Gastroesophageal sphincter (tissue), 4 donors: ENCODE measurements at regions not wholly inside any gene's neighbourhood (a gene's known extent, or its start where the extent isn't known, plus 50 kb on each side); places are given as distances from the start of the nearest gene placed in this dataset.

Experiments
- ATAC-seq: fragments of 150-250 bp; one replicate; pipeline ENCODE4 v1.9.1; 2016; ENCODE audit warnings: mild to moderate bottlenecking, moderate library complexity
- H3K27ac ChIP-seq, 4 donors: fragments of 200-600 bp; sonication (generic) in 3 of 4; 1 replicate in 3 of 4; 2 replicates in 1 of 4; pipeline ENCODE4 v1.5.1; 2016 to 2019
- H3K27me3 ChIP-seq: fragments of 200-600 bp; sonication (generic); one replicate; pipeline ENCODE4 v1.5.1; 2019
- H3K36me3 ChIP-seq, 2 donors: fragments of 200-600 bp; sonication (generic); one replicate each; pipeline ENCODE4 v1.5.1; 2019; ENCODE audit warnings: control low read depth in 1 of 2
- H3K4me1 ChIP-seq, 3 donors: fragments of 200-600 bp; sonication (generic); 1 replicate in 2 of 3; 2 replicates in 1 of 3; pipeline ENCODE4 v1.5.1; 2016 to 2019; ENCODE audit warnings: control low read depth in 2 of 3
- H3K4me3 ChIP-seq, 2 donors: fragments of 200-600 bp; sonication (generic); one replicate each; pipeline ENCODE4 v1.5.1; 2019; ENCODE audit warnings: mild to moderate bottlenecking in 1 of 2, moderate library complexity in 1 of 2
- H3K9me3 ChIP-seq, 3 donors: fragments of 200-600 bp; sonication (generic); one replicate each; pipeline ENCODE4 v1.5.1; 2017 to 2019; ENCODE audit warnings: control low read depth in 2 of 3
- EP300 ChIP-seq: sonication (generic); formaldehyde crosslinking; IDR thresholded peaks from one replicate; pipeline ENCODE4 v1.6.1; 2017; ENCODE audit warnings: antibody characterized with exemption, mild to moderate bottlenecking
- POLR2A ChIP-seq, 2 donors: fragments of 450-650 bp; IDR thresholded peaks; one replicate each; pipeline ENCODE4 v1.6.1; 2017; ENCODE audit warnings: antibody characterized with exemption in 2 of 2, mild to moderate bottlenecking in 2 of 2, moderate library complexity in 1 of 2
- POLR2AphosphoS5 ChIP-seq: sonication (generic); formaldehyde crosslinking; IDR thresholded peaks from one replicate; pipeline ENCODE4 v1.6.1; 2017; ENCODE audit warnings: antibody characterized with exemption
- WGBS, 2 donors: methylation state at CpG; one replicate each; pipeline ENCODE4 v1.1.5; 2018; ENCODE audit warnings: low coverage in 1 of 2; 5-methylcytosine and 5-hydroxymethylcytosine counted together
- TF ChIP-seq, protein P1 (sequence below), 4 experiments: fragments of 200-600 bp in 2 of 4; fragments of 450-650 bp in 2 of 4; sonication (generic) in 1 of 4; IDR thresholded peaks; one replicate each; pipeline ENCODE4 v1.5.1; 2017 to 2019; ENCODE audit warnings: antibody characterized with exemption in 4 of 4, mild to moderate bottlenecking in 2 of 4, moderate library complexity in 2 of 4

DNA sequence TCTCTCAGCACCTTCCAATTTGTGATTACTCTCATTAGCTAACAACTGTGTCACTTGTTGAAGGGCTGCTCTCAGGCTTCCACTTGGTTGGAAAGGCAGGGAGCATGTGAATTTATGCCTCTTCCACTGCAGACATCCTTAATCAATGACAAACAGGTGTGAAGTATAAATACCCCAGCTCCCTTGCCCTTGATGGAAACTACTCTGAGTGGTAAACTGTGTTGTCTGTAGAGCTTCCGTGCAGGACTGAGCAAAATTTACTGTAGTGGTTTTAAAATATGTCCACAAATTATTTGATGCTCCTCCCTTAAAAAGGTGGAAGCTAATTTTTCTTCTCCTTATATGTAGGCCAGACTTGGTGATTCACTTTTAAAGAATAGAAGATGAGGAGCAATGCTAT is 253.0 kb upstream of the TBX18 start:
- WGBS, 2 donors: 67 to 100% methylated on average over 1 of the region's 1 CpG
- H3K27ac ChIP-seq: no peak overlapping the region
- H3K27me3 ChIP-seq: no peaks in the 10 kb centered on the region

GRCh38 chr6:85016726-85017125 is 252.3 kb upstream of the TBX18 start:
- no peaks in the 10 kb centered on the region for H3K9me3 ChIP-seq
- ATAC-seq: no peak
- H3K4me1 ChIP-seq: peaks cover 0 to 4% (median 0%) of the 10 kb centered on the region in 3 donors
- no peak overlapping the region for H3K4me3 ChIP-seq
- H3K27ac ChIP-seq: no peak overlapping the region
- 87 to 88% methylated on average over 1 of the region's 1 CpG for WGBS, 2 donors
- no peaks in the 10 kb centered on the region for H3K27me3 ChIP-seq
- TF ChIP-seq POLR2A (IDR thresholded peaks at IDR 0.05) (no peak), EP300 (no peak), POLR2AphosphoS5 (no peak)
- TF ChIP-seq, protein P1, sequence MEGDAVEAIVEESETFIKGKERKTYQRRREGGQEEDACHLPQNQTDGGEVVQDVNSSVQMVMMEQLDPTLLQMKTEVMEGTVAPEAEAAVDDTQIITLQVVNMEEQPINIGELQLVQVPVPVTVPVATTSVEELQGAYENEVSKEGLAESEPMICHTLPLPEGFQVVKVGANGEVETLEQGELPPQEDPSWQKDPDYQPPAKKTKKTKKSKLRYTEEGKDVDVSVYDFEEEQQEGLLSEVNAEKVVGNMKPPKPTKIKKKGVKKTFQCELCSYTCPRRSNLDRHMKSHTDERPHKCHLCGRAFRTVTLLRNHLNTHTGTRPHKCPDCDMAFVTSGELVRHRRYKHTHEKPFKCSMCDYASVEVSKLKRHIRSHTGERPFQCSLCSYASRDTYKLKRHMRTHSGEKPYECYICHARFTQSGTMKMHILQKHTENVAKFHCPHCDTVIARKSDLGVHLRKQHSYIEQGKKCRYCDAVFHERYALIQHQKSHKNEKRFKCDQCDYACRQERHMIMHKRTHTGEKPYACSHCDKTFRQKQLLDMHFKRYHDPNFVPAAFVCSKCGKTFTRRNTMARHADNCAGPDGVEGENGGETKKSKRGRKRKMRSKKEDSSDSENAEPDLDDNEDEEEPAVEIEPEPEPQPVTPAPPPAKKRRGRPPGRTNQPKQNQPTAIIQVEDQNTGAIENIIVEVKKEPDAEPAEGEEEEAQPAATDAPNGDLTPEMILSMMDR (IDR thresholded peaks at IDR 0.05): no peak
- H3K36me3 ChIP-seq: no peaks in the 10 kb centered on the region

More for the DNA sequence above, 253.0 kb upstream of the TBX18 start:
- TF ChIP-seq, protein P1 (IDR thresholded peaks at IDR 0.05): no peak
- TF ChIP-seq POLR2AphosphoS5 (no peak), POLR2A (IDR thresholded peaks at IDR 0.05) (no peak), EP300 (no peak)
- peaks cover 0 to 4% (median 0%) of the 10 kb centered on the region in 3 donors for H3K4me1 ChIP-seq
- H3K36me3 ChIP-seq: no peaks in the 10 kb centered on the region
- H3K4me3 ChIP-seq: no peak overlapping the region
- H3K9me3 ChIP-seq: no peaks in the 10 kb centered on the region
- ATAC-seq: no peak

GRCh38 chr6:85015396-85015990 is 251.1 kb upstream of the TBX18 start:
- TF ChIP-seq, protein P1 (IDR thresholded peaks at IDR 0.05): peak; percentile 36 to 68 (median 58)
- TF ChIP-seq POLR2AphosphoS5: no peak
- Histone ChIP-seq H3K4me1 (peaks cover 0 to 4% (median 0%) of the 10 kb centered on the region in 3 donors), H3K27ac (no peak overlapping the region), H3K4me3 (no peak overlapping the region), H3K9me3 (no peaks in the 10 kb centered on the region), H3K36me3 (no peaks in the 10 kb centered on the region), H3K27me3 (no peaks in the 10 kb centered on the region)
- ATAC-seq: no peak
- 15 to 33% methylated on average over 11 to 12 of the region's 12 CpGs for WGBS, 2 donors

DNA sequence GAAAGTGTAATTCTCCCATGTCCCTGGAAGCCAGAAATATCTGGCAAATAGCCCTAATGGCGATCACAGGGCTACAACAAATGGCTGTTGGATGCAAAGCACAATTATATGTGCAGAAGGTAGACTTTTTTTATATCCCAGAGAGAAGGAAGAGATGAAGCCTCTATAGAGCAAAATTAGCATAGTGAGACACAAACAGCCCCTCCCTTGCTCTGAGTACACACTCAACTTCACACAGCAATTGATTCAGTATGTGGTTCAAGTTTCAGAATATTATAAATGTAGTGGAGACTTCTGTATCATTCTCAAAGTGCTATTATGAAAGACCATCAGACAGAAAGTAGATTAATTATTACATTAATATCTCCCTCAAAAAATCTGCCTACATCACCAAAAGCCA is 246.5 kb upstream of the TBX18 start:
- H3K27ac ChIP-seq: no peak overlapping the region
- 45% methylated on average over 1 of the region's 1 CpG; no CpG with 5 or more reads in 1 of the 2 donors for WGBS, 2 donors
- H3K4me1 ChIP-seq: peaks cover 0 to 4% (median 0%) of the 10 kb centered on the region in 3 donors
- H3K36me3 ChIP-seq: no peaks in the 10 kb centered on the region
- H3K9me3 ChIP-seq: no peaks in the 10 kb centered on the region
- no peaks in the 10 kb centered on the region for H3K27me3 ChIP-seq
- no peak for ATAC-seq
- TF ChIP-seq POLR2A (IDR thresholded peaks at IDR 0.05): no peak
- no peak overlapping the region for H3K4me3 ChIP-seq

GRCh38 chr6:85008296-85009009 is 244.1 kb upstream of the TBX18 start:
- Histone ChIP-seq H3K27ac (no peak overlapping the region), H3K4me3 (no peak overlapping the region), H3K36me3 (no peaks in the 10 kb centered on the region), H3K4me1 (no peaks in the 10 kb centered on the region), H3K9me3 (no peaks in the 10 kb centered on the region), H3K27me3 (no peaks in the 10 kb centered on the region)
- 83 to 90% methylated on average over 3 to 6 of the region's 6 CpGs for WGBS, 2 donors
- no peak for ATAC-seq
- TF ChIP-seq, protein P1 (IDR thresholded peaks at IDR 0.05): no peak
- TF ChIP-seq EP300 (no peak), POLR2A (IDR thresholded peaks at IDR 0.05) (no peak), POLR2AphosphoS5 (no peak)
